ENCODE measurements at regions not wholly inside any gene's neighbourhood (a gene's known extent, or its start where the extent isn't known, plus 50 kb on each side); places are given as distances from the start of the nearest gene placed in this dataset.
"Not testable (repeated sequence)": the region's sequence is repeated elsewhere in the genome, so short reads cannot be mapped to it uniquely, and the experiment has no call there.

GRCh38 chr13:99766641-99767045 lies 204.9 kb downstream of the ZIC5 start:
- no peak for DNase-seq

GRCh38 chr13:99765869-99766268 lies 205.7 kb downstream of the ZIC5 start:
- DNase-seq: no peak

- DNase-seq: no peak
Measured at GRCh38 chr13:99760456-99760855, 211.1 kb downstream of the ZIC5 start.

GRCh38 chr13:99759163-99759552 lies 212.4 kb downstream of the ZIC5 start:
- DNase-seq: no peak

GRCh38 chr13:99758460-99759162 lies 213.0 kb downstream of the ZIC5 start:
- DNase-seq: no peak

- peak; percentile 38 for DNase-seq
Measured at GRCh38 chr13:99757756-99758459, 213.7 kb downstream of the ZIC5 start.

- DNase-seq: no peak
Measured at GRCh38 chr13:99756281-99756680, 215.3 kb downstream of the ZIC5 start.

GRCh38 chr13:99754750-99755149 lies 216.8 kb downstream of the ZIC5 start:
- not testable (repeated sequence) for DNase-seq

GRCh38 chr13:99752373-99752772 lies 219.2 kb downstream of the ZIC5 start:
- no peak for DNase-seq

GRCh38 chr13:99751517-99752199 lies 219.9 kb downstream of the ZIC5 start:
- DNase-seq: no peak

GRCh38 chr13:99750951-99751350 lies 220.6 kb downstream of the ZIC5 start:
- no peak for DNase-seq

- no peak for DNase-seq
Measured at GRCh38 chr13:99749271-99750019, 222.1 kb downstream of the ZIC5 start.

- no peak for DNase-seq
Measured at GRCh38 chr13:99747403-99747710, 224.2 kb downstream of the ZIC5 start.

GRCh38 chr13:99746637-99747402 lies 224.7 kb downstream of the ZIC5 start:
- DNase-seq: no peak

- no peak for DNase-seq
Measured at GRCh38 chr13:99743094-99743493, 228.5 kb downstream of the ZIC5 start.

- DNase-seq: no peak
Measured at GRCh38 chr13:99741960-99742359, 229.6 kb downstream of the ZIC5 start.

- DNase-seq: no peak
Measured at GRCh38 chr13:99740251-99740979, 231.2 kb downstream of the ZIC5 start.

- no peak for DNase-seq
Measured at GRCh38 chr13:99738626-99739025, 232.9 kb downstream of the ZIC5 start.

GRCh38 chr13:99737481-99738245 lies 233.9 kb downstream of the ZIC5 start:
- no peak for DNase-seq

- no peak for DNase-seq
Measured at GRCh38 chr13:99736541-99736940, 235.0 kb downstream of the ZIC5 start.

- DNase-seq: no peak
Measured at GRCh38 chr13:99734013-99734693, 232.9 kb downstream of the TM9SF2 start.
